Thyroid gland (tissue), 4 donors: ENCODE measurements at regions not wholly inside any gene's neighbourhood (a gene's known extent, or its start where the extent isn't known, plus 50 kb on each side); places are given as distances from the start of the nearest gene placed in this dataset.

Experiments
- CTCF ChIP-seq, 6 experiments: fragments of 200-600 bp in 3 of 6; fragments of 450-650 bp in 3 of 6; sonication (generic) in 3 of 6; IDR thresholded peaks; one replicate each; pipeline ENCODE4 v1.5.1; 2016 to 2019; ENCODE audit warnings: antibody characterized with exemption in 6 of 6, mild to moderate bottlenecking in 2 of 6, inconsistent platforms in 1 of 6, moderate library complexity in 1 of 6
- POLR2A ChIP-seq, 2 donors: fragments of 450-650 bp; IDR thresholded peaks; one replicate each; pipeline ENCODE4 v1.6.1; 2017; ENCODE audit warnings: antibody characterized with exemption in 2 of 2, mild to moderate bottlenecking in 2 of 2, moderate library complexity in 1 of 2

GRCh38 chr17:16888413-16889087 lies 83.4 kb downstream of the TNFRSF13B start:
- no peak for TF ChIP-seq CTCF (IDR thresholded peaks at IDR 0.05)
- no peak for TF ChIP-seq POLR2A (IDR thresholded peaks at IDR 0.05)
